NCI-H524 (cell line): ENCODE measurements at regions not wholly inside any gene's neighbourhood (a gene's known extent, or its start where the extent isn't known, plus 50 kb on each side); places are given as distances from the start of the nearest gene placed in this dataset.
"Not testable (repeated sequence)": the region's sequence is repeated elsewhere in the genome, so short reads cannot be mapped to it uniquely, and the experiment has no call there.

Source experiments
- DNase-seq, 2 experiments: peaks; one replicate each; lab custom pipeline; 2025; lab: John Stamatoyannopoulos, UW

- no peak for DNase-seq
Observed at GRCh38 chr3:162719684-162720341, 1223.2 kb downstream of the OTOL1 start.

- no peak for DNase-seq
Observed at GRCh38 chr3:162721736-162722135, 1225.1 kb downstream of the OTOL1 start.

- DNase-seq = no peak
Observed at GRCh38 chr3:162722337-162722736, 1225.7 kb downstream of the OTOL1 start.

DNA sequence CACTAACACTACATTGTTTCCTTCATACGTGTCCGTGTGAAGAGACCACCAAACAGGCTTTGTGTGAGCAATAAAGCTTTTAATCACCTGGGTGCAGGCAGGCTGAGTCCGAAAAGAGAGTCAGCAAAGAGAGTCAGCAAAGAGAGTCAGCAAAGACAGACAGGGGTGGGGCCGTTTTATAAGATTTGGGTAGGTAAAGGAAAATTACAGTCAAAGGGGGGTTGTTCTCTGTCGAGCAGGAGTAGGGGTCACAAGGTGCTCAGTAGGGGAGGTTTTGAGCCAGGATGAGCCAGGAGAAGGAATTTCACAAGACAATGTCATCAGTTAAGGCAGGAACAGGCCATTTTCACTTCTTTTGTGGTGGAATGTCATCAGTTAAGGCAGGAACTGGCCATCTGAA, 1226.2 kb downstream of the OTOL1 start:
- DNase-seq = not testable (repeated sequence)

- no peak for DNase-seq
Observed at GRCh38 chr3:162729686-162730085, 1233.1 kb downstream of the OTOL1 start.

GRCh38 chr3:162731961-162732360, 1235.4 kb downstream of the OTOL1 start:
- not testable (repeated sequence) for DNase-seq

- no peak for DNase-seq
Observed at GRCh38 chr3:162738784-162739183, 1242.2 kb downstream of the OTOL1 start.

DNA sequence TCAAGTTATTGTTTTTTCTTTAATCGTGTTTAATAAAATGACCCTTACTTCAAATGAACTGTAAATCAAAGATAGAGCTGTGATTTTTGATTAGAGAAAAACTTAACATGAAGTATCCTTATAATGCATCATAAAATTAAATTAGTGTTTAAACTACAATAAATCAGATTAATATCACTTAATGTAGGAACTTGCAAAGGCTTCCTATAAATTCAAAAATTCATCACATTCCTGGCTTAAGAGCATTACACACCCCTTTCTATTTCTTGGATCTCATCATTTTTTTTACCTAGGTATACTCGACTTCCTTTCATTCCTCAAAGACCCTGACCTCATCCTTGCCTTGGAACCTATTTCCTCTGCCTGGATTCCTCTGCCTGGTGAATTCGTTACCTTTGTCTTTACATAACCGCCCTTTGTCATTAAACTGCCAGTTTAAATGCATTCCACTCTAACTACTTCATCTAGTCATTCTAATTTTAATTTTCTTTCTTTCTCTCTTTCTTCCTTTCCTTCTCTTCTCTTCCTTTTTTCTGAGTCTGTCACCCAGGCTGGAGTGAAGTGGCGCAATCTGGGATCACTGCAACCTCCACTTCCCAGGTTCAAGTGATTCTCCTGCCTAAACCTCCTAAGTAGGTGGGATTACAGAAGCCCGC, 1244.5 kb downstream of the OTOL1 start:
- DNase-seq = no peak

GRCh38 chr3:162742159-162742717, 1245.6 kb downstream of the OTOL1 start:
- DNase-seq = no peak

DNA sequence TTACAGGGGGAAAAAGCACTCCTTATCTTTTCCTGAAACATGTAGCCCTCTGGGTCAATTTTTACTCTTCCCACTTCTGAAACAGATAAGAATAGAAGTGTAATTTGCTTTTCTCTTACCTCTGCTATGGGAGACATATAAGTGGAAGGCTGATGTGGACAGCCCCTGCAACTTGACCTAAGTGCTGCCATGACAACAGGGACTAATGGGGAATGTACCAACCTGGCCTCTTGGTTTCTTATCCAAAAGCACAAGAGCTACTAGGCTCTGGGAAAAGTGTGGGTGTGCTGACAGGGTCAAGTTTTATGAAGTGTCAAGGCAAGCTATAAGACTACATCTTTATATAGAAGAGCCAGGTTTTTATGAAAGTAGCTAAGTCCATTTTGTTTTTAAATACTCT, 1246.5 kb downstream of the OTOL1 start:
- DNase-seq = no peak

DNA sequence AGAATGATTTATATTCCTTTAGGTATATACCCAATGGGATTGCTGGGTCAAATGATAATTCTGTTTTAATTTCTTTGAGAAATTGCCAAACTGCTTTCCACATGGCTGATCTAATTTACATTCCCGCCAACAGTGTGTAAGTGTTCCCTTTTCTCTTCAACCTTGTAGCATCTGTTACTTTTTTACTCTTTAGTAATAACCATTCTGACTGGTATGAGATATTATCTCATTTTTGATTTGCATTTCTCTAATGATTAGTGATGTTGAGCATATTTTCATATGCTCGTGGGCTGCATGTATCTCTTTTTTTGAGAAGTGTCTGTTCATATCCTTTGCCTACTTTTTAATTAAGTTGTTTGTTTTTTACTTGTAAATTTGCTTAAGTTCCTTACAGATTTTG, 1264.2 kb downstream of the OTOL1 start:
- peak; percentile 20 to 59 for DNase-seq

GRCh38 chr3:162764051-162764807, 1267.6 kb downstream of the OTOL1 start:
- no peak for DNase-seq

GRCh38 chr3:162764808-162765071, 1268.1 kb downstream of the OTOL1 start:
- no peak for DNase-seq

- no peak for DNase-seq
Observed at GRCh38 chr3:162765524-162765923, 1268.9 kb downstream of the OTOL1 start.

DNA sequence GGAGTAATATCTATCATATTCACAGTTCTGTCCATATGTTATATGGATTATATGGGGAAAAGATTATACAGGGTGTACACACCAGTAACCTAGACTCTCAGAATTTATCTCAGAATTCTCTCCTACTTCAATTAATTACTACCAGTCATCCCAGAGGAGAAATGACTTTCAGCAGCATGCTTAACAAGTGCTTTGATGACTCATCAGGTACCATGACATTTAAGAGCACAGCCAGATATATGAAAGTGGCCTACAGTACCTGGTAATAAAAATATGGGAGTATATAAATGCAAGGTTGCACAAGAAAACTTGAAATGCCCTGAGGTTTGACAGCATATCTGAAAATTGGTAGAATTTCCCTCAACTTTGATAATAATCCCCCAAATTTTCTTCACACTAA, 1273.0 kb downstream of the OTOL1 start:
- peak in 1 of 2 experiments; percentile 13 for DNase-seq

DNA sequence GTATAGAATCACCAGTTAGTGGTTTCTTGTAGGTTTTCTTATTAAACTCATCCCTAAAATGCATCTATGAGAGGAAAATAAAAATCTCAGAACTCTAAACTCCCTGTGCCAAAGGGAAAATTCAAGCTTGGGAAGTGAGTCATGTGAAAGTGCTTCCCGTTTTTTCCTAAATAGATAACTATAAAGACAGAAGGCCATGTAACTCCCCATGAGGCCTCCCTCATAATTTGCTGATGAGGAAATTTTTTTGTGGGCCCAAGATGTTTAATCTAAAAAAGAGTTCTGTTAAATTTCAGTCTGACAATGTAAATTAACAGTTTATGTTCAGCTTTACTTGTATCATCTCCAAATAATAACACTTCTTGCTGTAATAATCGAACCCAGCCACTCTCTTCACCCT, 1273.9 kb downstream of the OTOL1 start:
- no peak for DNase-seq

DNA sequence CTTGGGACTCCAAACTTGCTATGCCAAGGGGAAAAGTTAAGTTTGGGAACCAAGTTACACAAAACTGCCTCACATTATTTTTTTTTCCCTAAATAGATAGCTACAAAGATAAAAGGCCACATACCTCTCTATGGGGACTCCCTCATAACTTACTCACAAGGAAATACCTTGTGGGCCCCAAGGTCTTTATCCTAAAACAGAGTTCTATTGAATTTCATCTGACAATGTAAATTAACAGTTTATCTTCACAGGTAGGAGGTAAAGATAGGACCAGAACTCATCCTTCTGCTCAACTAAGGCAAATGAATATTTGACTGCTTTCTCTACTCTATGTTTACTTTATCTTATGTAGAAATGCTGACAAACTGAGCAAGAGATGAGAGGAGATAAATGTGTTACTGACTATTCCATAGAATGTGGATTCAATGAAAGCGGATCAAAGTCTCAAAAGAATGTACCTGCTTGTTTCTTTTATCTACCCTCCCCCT, 1278.0 kb downstream of the OTOL1 start:
- DNase-seq = no peak

DNA sequence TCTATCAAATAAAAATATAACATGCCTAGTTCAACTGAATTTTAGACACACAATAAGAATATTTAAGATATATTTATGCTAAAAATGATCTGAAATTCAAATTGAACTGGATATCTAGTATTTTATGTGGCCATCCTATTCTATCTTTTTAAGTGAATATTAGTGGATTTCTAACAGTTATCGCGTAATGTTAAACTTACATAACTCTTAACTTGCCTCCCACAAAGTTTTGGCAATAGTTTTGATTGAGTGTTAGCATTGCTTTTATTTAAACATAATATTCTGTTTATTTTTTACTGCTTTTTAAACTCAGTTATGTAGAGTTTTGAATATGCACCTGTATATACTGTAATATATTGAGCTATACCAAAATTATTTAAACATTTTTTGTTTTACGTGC, 1279.5 kb downstream of the OTOL1 start:
- no peak for DNase-seq

DNA sequence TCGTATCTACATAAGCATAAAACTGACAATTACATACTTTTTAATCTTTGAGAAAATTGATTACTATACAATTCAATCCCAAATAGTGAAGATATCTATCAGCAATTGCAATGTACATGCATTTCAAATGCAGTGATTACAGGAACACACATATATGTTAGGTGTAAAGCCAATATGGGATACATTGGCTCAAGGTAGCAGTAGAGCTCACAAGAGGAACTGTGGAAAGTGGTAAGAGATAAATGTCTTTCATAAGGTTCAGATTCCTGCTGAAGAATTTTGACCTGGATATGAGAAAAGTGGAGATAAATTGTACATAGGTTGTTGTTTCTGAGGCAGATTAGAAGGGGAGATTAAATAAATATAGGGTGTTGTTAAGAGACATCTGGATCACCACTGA, 1280.5 kb downstream of the OTOL1 start:
- DNase-seq = no peak

- no peak for DNase-seq
Observed at GRCh38 chr3:162780313-162780712, 1283.7 kb downstream of the OTOL1 start.

DNA sequence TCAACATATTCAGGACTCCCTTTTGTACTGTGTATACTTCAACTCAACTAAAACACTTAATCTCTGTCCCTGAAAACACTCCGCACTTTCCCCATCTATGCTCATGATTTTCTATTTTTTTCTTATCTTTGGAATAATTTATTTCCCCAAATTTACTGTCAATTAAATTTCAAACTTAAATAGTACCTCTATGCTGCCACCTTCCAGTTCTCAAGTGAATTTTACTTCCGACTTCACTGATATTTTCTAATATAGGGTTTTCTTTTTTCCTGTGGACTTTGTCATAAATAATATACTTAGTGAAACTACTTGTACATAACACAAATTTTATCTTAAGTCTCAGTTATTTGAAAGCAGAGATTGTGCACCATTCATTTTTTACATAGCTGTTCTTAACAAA, 1303.3 kb downstream of the OTOL1 start:
- DNase-seq = no peak

- DNase-seq = no peak
Observed at GRCh38 chr3:162802228-162802965, 1305.8 kb downstream of the OTOL1 start.
